ENCODE measurements at regions not wholly inside any gene's neighbourhood (a gene's known extent, or its start where the extent isn't known, plus 50 kb on each side); places are given as distances from the start of the nearest gene placed in this dataset.

DNA sequence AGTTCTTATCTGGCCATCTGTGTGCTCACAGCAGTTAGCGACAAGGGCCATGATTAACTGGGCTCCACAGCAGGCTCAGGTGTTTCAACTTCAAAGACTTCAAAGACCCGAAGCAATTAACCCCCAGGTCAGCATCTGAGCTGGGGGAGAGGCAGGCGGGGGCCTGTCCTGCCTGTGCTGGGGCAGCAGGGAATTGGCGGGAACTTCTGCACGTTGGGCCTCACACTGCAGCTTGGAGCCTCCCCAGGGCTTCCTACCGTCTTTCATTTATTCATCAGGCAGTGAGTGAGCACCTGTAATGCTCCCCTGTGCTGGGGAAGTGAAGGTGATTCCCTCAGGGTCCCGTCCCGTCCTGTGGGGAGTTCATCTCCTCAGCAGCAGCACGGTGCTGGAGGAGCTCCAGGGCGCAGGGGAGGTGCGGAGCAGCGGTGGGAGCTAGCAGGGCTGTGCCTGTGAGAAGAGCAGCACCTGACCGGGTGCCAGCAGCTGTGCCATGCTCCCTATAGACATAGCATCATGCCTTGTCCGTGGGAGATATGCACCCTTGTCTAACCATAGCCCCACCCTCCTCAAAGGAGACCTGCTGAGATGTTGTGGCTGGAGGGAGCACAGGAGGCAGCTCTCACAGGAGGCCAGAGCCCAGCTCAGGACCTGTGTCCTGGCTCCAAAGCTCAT is 51.8 kb upstream of the FRMD1 start:
- TF ChIP-seq FIP1L1 (IDR thresholded peaks at IDR 0.05; ENCODE audit: low read depth, low read length, poor library complexity, severe bottlenecking) (no peak), PHF8 (IDR thresholded peaks at IDR 0.05; ENCODE audit: borderline replicate concordance, low read length) (no peak), RBM22 (IDR thresholded peaks at IDR 0.05; ENCODE audit: low read depth, low read length, poor library complexity, severe bottlenecking) (no peak), USF1 (CRISPR knock-in tag; IDR thresholded peaks at IDR 0.05) (no peak), KLF6 (CRISPR knock-in tag; IDR thresholded peaks at IDR 0.05; ENCODE audit: borderline replicate concordance) (no peak), HLTF (IDR thresholded peaks at IDR 0.05) (no peak), ARID3B (CRISPR knock-in tag; IDR thresholded peaks at IDR 0.05; ENCODE audit: borderline replicate concordance) (no peak), CBX5 (IDR thresholded peaks at IDR 0.05; ENCODE audit: borderline replicate concordance, low read depth) (no peak), FOSL1 (tag; conservative IDR thresholded peaks at IDR 0.05) (no peak), U2AF2 (optimal IDR thresholded peaks at IDR 0.05; ENCODE audit: low read depth, low read length) (no peak)
- TF ChIP-seq, protein P1, sequence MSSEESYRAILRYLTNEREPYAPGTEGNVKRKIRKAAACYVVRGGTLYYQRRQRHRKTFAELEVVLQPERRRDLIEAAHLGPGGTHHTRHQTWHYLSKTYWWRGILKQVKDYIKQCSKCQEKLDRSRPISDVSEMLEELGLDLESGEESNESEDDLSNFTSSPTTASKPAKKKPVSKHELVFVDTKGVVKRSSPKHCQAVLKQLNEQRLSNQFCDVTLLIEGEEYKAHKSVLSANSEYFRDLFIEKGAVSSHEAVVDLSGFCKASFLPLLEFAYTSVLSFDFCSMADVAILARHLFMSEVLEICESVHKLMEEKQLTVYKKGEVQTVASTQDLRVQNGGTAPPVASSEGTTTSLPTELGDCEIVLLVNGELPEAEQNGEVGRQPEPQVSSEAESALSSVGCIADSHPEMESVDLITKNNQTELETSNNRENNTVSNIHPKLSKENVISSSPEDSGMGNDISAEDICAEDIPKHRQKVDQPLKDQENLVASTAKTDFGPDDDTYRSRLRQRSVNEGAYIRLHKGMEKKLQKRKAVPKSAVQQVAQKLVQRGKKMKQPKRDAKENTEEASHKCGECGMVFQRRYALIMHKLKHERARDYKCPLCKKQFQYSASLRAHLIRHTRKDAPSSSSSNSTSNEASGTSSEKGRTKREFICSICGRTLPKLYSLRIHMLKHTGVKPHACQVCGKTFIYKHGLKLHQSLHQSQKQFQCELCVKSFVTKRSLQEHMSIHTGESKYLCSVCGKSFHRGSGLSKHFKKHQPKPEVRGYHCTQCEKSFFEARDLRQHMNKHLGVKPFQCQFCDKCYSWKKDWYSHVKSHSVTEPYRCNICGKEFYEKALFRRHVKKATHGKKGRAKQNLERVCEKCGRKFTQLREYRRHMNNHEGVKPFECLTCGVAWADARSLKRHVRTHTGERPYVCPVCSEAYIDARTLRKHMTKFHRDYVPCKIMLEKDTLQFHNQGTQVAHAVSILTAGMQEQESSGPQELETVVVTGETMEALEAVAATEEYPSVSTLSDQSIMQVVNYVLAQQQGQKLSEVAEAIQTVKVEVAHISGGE (CRISPR knock-in tag; IDR thresholded peaks at IDR 0.05), result no peak
- TF ChIP-seq, protein P2, sequence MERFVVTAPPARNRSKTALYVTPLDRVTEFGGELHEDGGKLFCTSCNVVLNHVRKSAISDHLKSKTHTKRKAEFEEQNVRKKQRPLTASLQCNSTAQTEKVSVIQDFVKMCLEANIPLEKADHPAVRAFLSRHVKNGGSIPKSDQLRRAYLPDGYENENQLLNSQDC (CRISPR knock-in tag; IDR thresholded peaks at IDR 0.05), result no peak
- peaks cover 0 to 8% of the 10 kb centered on the region in 2 experiments; a peak in 1 of 5 replicates for H3K4me1 ChIP-seq (replicated peaks in 1 of 2; ENCODE audit: control insufficient read depth in 2 of 2, insufficient read depth in 2 of 2, low read length in 2 of 2)
- no TSS peak for BruUV-seq (replicated peaks)
- no peak overlapping the region for H2AFZ ChIP-seq (ENCODE audit: low read depth, low read length)
- H4K20me1 ChIP-seq (replicated peaks; ENCODE audit: control insufficient read depth, insufficient read depth, low read length), result peaks cover 26% of the 10 kb centered on the region
- no peak overlapping the region; a peak in 1 of 4 replicates for H3K9ac ChIP-seq (ENCODE audit: insufficient read depth in 1 of 2, low read depth in 2 of 2, low read length in 2 of 2)
- H3K9me1 ChIP-seq (ENCODE audit: control insufficient read depth, insufficient read depth, low read length), result peaks cover 3% of the 10 kb centered on the region
- intact Hi-C loops (cut with micrococcal nuclease), result no loop called here
- no peaks in the 10 kb centered on the region for H3K9me3 ChIP-seq (replicated peaks; ENCODE audit: control insufficient read depth, insufficient read depth, low read depth, low read length)
- H3K4me3 ChIP-seq, result no peak overlapping the region
- H3K27ac ChIP-seq (ENCODE audit: extremely low read depth, low read depth, low read length), result no peak overlapping the region
- CTCF ChIA-PET (ENCODE audit: low intra/inter-chr PET ratio), result no interaction called here
- H3K36me3 ChIP-seq (ENCODE audit: control insufficient read depth, insufficient read depth, low read length), result no peaks in the 10 kb centered on the region
- DNase-seq (ENCODE audit: extremely low read depth in 1 of 4, low spot score in 3 of 4) (no peak), ATAC-seq (no peak), FAIRE-seq (no peak)
- POLR2A ChIA-PET, result interaction anchor here (0.8 kb wide), 1 partner anchor 112 kb away, joined by 3 read pairs; no protein-coding TSS in a partner anchor
- H3K27me3 ChIP-seq (ENCODE audit: control insufficient read depth in 2 of 2, insufficient read depth in 2 of 2, low read length in 2 of 2), result peaks cover 76 to 93% of the 10 kb centered on the region in 2 experiments
- in situ Hi-C loops (cut with MboI), result no loop called here
- no peaks in the 10 kb centered on the region for H3K79me2 ChIP-seq (ENCODE audit: control insufficient read depth, insufficient read depth, low read length)
- no peak overlapping the region for H3K4me2 ChIP-seq (ENCODE audit: insufficient read depth, low read length)
- under 1% methylated on average over 14 of the region's 14 CpGs for WGBS (ENCODE audit: insufficient coverage, low coverage, missing lambda C conversion rate)
